OCI-LY3 (cell line): ENCODE measurements at regions not wholly inside any gene's neighbourhood (a gene's known extent, or its start where the extent isn't known, plus 50 kb on each side); places are given as distances from the start of the nearest gene placed in this dataset.

Experiments
- CTCF ChIP-seq: fragments of 200-600, 300-600 bp; sonication (generic); IDR thresholded peaks from 2 replicates; pipeline ENCODE4 v1.5.1; 2014; ENCODE audit warnings: antibody characterized with exemption, low read length, low read depth
- EZH2phosphoT487 ChIP-seq: fragments of 200-600 bp; shearing (Covaris generic); IDR thresholded peaks from 2 replicates; pipeline ENCODE4 v1.6.1; 2018; ENCODE audit warnings: antibody characterized with exemption, mixed run types, low read depth

- TF ChIP-seq CTCF = no peak
- TF ChIP-seq EZH2phosphoT487 = no peak
These were observed 1373.9 kb upstream of the CELF2 start for GRCh38 chr10:9643782-9644181.
